Parathyroid adenoma (tissue), 2 donors: ENCODE measurements at regions not wholly inside any gene's neighbourhood (a gene's known extent, or its start where the extent isn't known, plus 50 kb on each side); places are given as distances from the start of the nearest gene placed in this dataset.

ENCODE experiments used
- H2AFZ ChIP-seq: fragments of 300-600 bp; sonication (generic); one replicate; pipeline ENCODE4 v1.7.0; 2017; ENCODE audit warnings: antibody characterized with exemption, mild to moderate bottlenecking
- H3K27ac ChIP-seq: fragments of 300-600 bp; sonication (generic); one replicate; pipeline ENCODE4 v1.7.0; 2017
- H3K27me3 ChIP-seq: fragments of 300-600 bp; sonication (generic); one replicate; pipeline ENCODE4 v1.7.0; 2017; ENCODE audit warnings: low read length; ENCODE audit not compliant: control insufficient read depth, insufficient read depth
- H3K36me3 ChIP-seq: fragments of 300-600 bp; sonication (generic); one replicate; pipeline ENCODE4 v1.7.0; 2017; ENCODE audit warnings: low read length; ENCODE audit not compliant: control insufficient read depth, insufficient read depth
- H3K4me1 ChIP-seq: fragments of 300-600 bp; sonication (generic); one replicate; pipeline ENCODE4 v1.7.0; 2017; ENCODE audit warnings: control low read depth
- H3K4me2 ChIP-seq: fragments of 300-600 bp; sonication (generic); one replicate; pipeline ENCODE4 v1.7.0; 2017; ENCODE audit warnings: low read length
- H3K4me3 ChIP-seq: fragments of 300-600 bp; sonication (generic); one replicate; pipeline ENCODE4 v1.7.0; 2017; ENCODE audit warnings: low read depth, low read length
- H3K79me2 ChIP-seq: fragments of 300-600 bp; sonication (generic); one replicate; pipeline ENCODE4 v1.7.0; 2017; ENCODE audit warnings: control low read depth
- H3K9ac ChIP-seq: fragments of 300-600 bp; sonication (generic); one replicate; pipeline ENCODE4 v1.7.0; 2017; ENCODE audit warnings: mild to moderate bottlenecking
- H3K9me3 ChIP-seq: fragments of 300-600 bp; sonication (generic); one replicate; pipeline ENCODE4 v1.7.0; 2017; ENCODE audit warnings: low read length; ENCODE audit not compliant: control insufficient read depth
- CTCF ChIP-seq: fragments of 300-600 bp; sonication (generic); IDR thresholded peaks from one replicate; pipeline ENCODE4 v1.7.0; 2017; ENCODE audit warnings: antibody characterized with exemption, mild to moderate bottlenecking
- donor health status: primary hyperparathyroidism.

GRCh38 chr4:184315675-184316359, 98.1 kb upstream of the ENPP6 start:
- H3K79me2 ChIP-seq, result no peaks in the 10 kb centered on the region
- no peak overlapping the region for H3K4me2 ChIP-seq
- no peak overlapping the region for H3K4me3 ChIP-seq
- no peak overlapping the region for H2AFZ ChIP-seq
- H3K9me3 ChIP-seq, result no peaks in the 10 kb centered on the region
- H3K36me3 ChIP-seq, result no peaks in the 10 kb centered on the region
- H3K4me1 ChIP-seq, result no peaks in the 10 kb centered on the region
- no peak overlapping the region for H3K27ac ChIP-seq
- TF ChIP-seq CTCF, result no peak
- no peak overlapping the region for H3K9ac ChIP-seq
- no peaks in the 10 kb centered on the region for H3K27me3 ChIP-seq

DNA sequence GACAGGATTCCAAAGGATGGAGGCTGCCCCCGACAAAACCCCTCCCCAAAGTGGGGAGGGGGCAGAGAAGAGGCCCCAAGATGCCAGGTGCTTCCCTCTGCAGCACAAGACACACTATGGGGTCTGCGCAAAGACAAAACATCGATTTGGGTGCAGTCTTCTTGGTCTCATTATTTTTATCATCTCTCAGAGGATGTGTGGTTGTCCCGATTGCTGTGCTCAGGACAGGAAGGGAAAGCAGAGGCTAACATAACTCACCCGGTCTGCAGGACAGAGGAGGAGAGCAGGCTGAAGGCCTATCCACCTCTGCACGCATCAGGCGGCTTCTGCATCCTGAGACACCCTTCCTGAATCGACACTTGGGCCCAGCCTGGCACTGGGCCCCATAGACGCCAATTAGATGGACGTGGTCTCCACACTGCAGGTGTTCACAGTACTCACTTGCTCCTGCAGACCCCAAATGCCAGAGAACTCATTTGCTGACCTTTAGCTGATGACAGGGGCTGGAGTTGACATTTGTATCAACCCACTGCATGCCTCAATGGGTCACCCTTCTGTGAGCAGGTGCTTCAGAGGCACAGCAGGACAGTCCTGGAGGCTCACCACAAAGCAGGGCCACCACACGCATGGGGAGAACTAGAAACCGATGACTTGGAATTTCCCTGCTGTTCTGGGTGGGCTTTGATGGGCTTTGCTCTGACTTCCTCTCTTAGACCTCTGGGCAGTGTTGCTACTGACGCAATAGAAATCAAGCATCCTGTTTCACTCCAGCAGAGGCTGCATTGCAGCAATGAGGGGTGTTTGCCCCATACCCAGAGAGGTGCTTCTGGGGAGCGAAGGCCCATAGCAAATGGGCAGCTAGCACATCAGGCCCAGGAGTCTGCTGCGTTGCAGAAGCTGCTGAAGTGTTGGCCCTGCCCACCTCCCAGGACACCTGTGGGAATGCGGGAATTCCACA, 96.3 kb upstream of the ENPP6 start:
- Histone ChIP-seq H3K79me2 (no peaks in the 10 kb centered on the region), H3K9me3 (no peaks in the 10 kb centered on the region), H3K27ac (no peak overlapping the region), H3K36me3 (no peaks in the 10 kb centered on the region), H3K4me2 (no peak overlapping the region), H3K4me1 (no peaks in the 10 kb centered on the region), H3K9ac (no peak overlapping the region), H3K27me3 (no peaks in the 10 kb centered on the region), H2AFZ (no peak overlapping the region), H3K4me3 (no peak overlapping the region)
- TF ChIP-seq CTCF, result no peak

DNA sequence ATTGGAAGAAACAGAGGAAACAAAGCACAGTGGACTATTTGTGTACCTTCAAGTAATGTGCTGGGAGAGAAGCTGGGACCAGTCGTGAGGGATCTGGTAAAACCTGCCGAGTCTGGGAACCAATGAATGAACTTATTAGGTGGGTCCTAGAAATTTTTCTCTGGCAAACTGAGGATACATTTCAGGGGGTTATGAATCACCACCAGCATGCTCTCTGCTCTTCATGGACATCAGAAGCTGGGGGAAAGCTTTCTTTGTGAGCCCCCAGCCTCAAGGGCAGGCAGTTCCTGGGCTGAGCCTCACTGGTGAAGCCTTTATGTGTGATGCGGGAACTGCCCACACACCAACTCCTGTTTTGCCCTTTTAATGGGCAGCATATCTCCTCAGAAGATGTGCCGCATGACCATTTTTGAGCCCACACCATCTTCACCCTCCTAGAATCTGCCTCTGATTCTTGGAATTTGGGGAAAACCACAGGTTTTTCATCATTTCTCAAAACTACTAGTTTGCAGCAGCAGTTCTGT, 95.4 kb upstream of the ENPP6 start:
- no peak overlapping the region for H3K4me2 ChIP-seq
- H3K36me3 ChIP-seq, result no peaks in the 10 kb centered on the region
- no peaks in the 10 kb centered on the region for H3K9me3 ChIP-seq
- no peak overlapping the region for H2AFZ ChIP-seq
- H3K4me3 ChIP-seq, result no peak overlapping the region
- TF ChIP-seq CTCF, result no peak
- no peak overlapping the region for H3K9ac ChIP-seq
- H3K4me1 ChIP-seq, result no peaks in the 10 kb centered on the region
- no peak overlapping the region for H3K27ac ChIP-seq
- no peaks in the 10 kb centered on the region for H3K79me2 ChIP-seq
- H3K27me3 ChIP-seq, result no peaks in the 10 kb centered on the region

- H3K27me3 ChIP-seq, result no peaks in the 10 kb centered on the region
- H3K4me3 ChIP-seq, result no peak overlapping the region
- no peak overlapping the region for H2AFZ ChIP-seq
- H3K27ac ChIP-seq, result no peak overlapping the region
- no peak overlapping the region for H3K9ac ChIP-seq
- H3K36me3 ChIP-seq, result no peaks in the 10 kb centered on the region
- no peak overlapping the region for H3K4me2 ChIP-seq
- H3K9me3 ChIP-seq, result no peaks in the 10 kb centered on the region
- H3K79me2 ChIP-seq, result no peaks in the 10 kb centered on the region
- no peak for TF ChIP-seq CTCF
- no peaks in the 10 kb centered on the region for H3K4me1 ChIP-seq
These were observed 94.5 kb upstream of the ENPP6 start for GRCh38 chr4:184312126-184312525.
